A549 (cell line): ENCODE measurements at regions not wholly inside any gene's neighbourhood (a gene's known extent, or its start where the extent isn't known, plus 50 kb on each side); places are given as distances from the start of the nearest gene placed in this dataset.

Source experiments
- CTCF ChIP-seq: fragments of >200 bp; sonication (Bioruptor Twin); formaldehyde crosslinking; IDR thresholded peaks from 3 replicates; pipeline ENCODE4 v1.5.1; 2016
- EHMT2 ChIP-seq: fragments of 200-600 bp; sonication (generic); IDR thresholded peaks from 2 replicates; pipeline ENCODE4 v1.6.1; 2016; ENCODE audit warnings: antibody characterized with exemption, low read depth, mild to moderate bottlenecking, moderate library complexity
- ELK1 ChIP-seq: fragments of 150-350 bp; IDR thresholded peaks from 2 replicates; pipeline ENCODE4 v1.6.1; 2014; ENCODE audit warnings: low read depth, mild to moderate bottlenecking, low read length
- EP300 ChIP-seq, 2 experiments: fragments of >200 bp; sonication (Bioruptor Twin); formaldehyde crosslinking; IDR thresholded peaks; 2 replicates in 1 of 2; 3 replicates in 1 of 2; pipeline ENCODE4 v1.6.1; 2016 to 2017
- HES2 ChIP-seq: fragments of >200 bp; sonication (Bioruptor Twin); formaldehyde crosslinking; IDR thresholded peaks from 2 replicates; pipeline ENCODE4 v1.6.1; 2016
- JUN ChIP-seq, 2 experiments: fragments of >200 bp; sonication (Bioruptor Twin); formaldehyde crosslinking; IDR thresholded peaks; 2 replicates in 1 of 2; 3 replicates in 1 of 2; pipeline ENCODE4 v1.6.1; 2016 to 2017
- MAX ChIP-seq: IDR thresholded peaks from 2 replicates; pipeline ENCODE4 v1.6.1; 2012
- MYC ChIP-seq: IDR thresholded peaks from 2 replicates; pipeline ENCODE4 v1.6.1; 2012; ENCODE audit warnings: mild to moderate bottlenecking, inconsistent platforms, low read length, improper control_type of control experiment, borderline replicate concordance
- PBX3 ChIP-seq: IDR thresholded peaks from 2 replicates; pipeline ENCODE4 v1.6.1; 2012
- POLR2A ChIP-seq: IDR thresholded peaks from 2 replicates; pipeline ENCODE4 v1.6.1; 2012; ENCODE audit warnings: mild to moderate bottlenecking, low read length
- SMC3 ChIP-seq: fragments of >200 bp; sonication (Bioruptor Twin); formaldehyde crosslinking; IDR thresholded peaks from 3 replicates; pipeline ENCODE4 v1.6.1; 2018; ENCODE audit warnings: inconsistent platforms
- TP53 ChIP-seq: fragments of 250-450 bp; sonication (Bioruptor Pico); IDR thresholded peaks from 2 replicates; pipeline ENCODE4 v1.5.0; 2021; ENCODE audit warnings: mild to moderate bottlenecking, moderate library complexity

GRCh38 chr7:142540371-142540770 lies 208.9 kb upstream of the PRSS1 start:
- no peak for TF ChIP-seq POLR2A
- no peak for TF ChIP-seq CTCF
- TF ChIP-seq SMC3, result no peak
- no peak for TF ChIP-seq EHMT2
- no peak for TF ChIP-seq MAX
- no peak for TF ChIP-seq MYC
- TF ChIP-seq ELK1, result no peak
- TF ChIP-seq HES2, result no peak
- TF ChIP-seq PBX3, result no peak
- TF ChIP-seq JUN (IDR thresholded peaks at IDR 0.05), result no peak
- TF ChIP-seq EP300 (IDR thresholded peaks at IDR 0.05), result no peak
- TF ChIP-seq TP53 (CRISPR knock-in tag), result no peak
